ENCODE measurements at regions not wholly inside any gene's neighbourhood (a gene's known extent, or its start where the extent isn't known, plus 50 kb on each side); places are given as distances from the start of the nearest gene placed in this dataset.
"Not testable (repeated sequence)": the region's sequence is repeated elsewhere in the genome, so short reads cannot be mapped to it uniquely, and the experiment has no call there.

DNA sequence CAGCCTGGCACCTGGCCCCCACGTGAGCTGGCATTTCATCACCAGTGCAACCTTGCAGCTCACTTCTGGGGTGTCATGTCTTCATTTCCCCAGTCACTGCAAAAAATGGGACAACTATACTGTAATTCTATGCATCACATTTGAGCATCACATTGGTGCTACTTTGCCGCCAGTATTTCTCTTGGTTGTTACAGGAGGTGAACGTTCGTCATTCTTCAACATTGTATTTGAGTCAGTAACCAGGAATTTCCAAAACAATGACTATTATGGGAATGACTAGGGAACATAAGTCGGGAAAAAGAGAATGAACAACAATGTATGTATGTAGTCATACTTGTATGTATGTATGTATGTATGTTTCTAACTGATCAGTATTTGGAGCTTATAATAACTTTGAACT lies 1278.0 kb downstream of the EFNA5 start:
- TF ChIP-seq, protein P1, sequence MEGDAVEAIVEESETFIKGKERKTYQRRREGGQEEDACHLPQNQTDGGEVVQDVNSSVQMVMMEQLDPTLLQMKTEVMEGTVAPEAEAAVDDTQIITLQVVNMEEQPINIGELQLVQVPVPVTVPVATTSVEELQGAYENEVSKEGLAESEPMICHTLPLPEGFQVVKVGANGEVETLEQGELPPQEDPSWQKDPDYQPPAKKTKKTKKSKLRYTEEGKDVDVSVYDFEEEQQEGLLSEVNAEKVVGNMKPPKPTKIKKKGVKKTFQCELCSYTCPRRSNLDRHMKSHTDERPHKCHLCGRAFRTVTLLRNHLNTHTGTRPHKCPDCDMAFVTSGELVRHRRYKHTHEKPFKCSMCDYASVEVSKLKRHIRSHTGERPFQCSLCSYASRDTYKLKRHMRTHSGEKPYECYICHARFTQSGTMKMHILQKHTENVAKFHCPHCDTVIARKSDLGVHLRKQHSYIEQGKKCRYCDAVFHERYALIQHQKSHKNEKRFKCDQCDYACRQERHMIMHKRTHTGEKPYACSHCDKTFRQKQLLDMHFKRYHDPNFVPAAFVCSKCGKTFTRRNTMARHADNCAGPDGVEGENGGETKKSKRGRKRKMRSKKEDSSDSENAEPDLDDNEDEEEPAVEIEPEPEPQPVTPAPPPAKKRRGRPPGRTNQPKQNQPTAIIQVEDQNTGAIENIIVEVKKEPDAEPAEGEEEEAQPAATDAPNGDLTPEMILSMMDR (conservative IDR thresholded peaks at IDR 0.05): no peak
- no peak for TF ChIP-seq ZFX (IDR thresholded peaks at IDR 0.05)
- H3K27ac ChIP-seq: no peak overlapping the region

DNA sequence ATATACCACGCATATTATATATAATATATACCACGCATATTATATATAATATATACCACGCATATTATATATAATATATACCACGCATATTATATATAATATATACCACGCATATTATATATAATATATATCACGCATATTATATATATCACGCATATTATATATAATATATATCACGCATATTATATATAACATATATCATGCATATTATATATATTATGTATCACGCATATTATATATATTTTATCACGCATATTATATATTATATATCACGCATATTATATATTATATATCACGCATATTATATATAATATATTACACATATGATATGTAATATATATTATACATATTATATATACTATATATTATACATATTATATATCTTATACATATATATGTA lies 1283.0 kb downstream of the EFNA5 start:
- not testable (repeated sequence) for H3K27ac ChIP-seq

GRCh38 chr5:106386287-106386686 lies 1284.5 kb downstream of the EFNA5 start:
- no peak for TF ChIP-seq ZFX (IDR thresholded peaks at IDR 0.05)
- TF ChIP-seq, protein P1 (conservative IDR thresholded peaks at IDR 0.05): no peak
- no peak overlapping the region for H3K27ac ChIP-seq

- H3K27ac ChIP-seq: no peak overlapping the region
- no peak for TF ChIP-seq ZFX (IDR thresholded peaks at IDR 0.05)
- TF ChIP-seq, protein P1 (conservative IDR thresholded peaks at IDR 0.05): no peak
Observed at GRCh38 chr5:106380736-106381135, 1290.0 kb downstream of the EFNA5 start.

DNA sequence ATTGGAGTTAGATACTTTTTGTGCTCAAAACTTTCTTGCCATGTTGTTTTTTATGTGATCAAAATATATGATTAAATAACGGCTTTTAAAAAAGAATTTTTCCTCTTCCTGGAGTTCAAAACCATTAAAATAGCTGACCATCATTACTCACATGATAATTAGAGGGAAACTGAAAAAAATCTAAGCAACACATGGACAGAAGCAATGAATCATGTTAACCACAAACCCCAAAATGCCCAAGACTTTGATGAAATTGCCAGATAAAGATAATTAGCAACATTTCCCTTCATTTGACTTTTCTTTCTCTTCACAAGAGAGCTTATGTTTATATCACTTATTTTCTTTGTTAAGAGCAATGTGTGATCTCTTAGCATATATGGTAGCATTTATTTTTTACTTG lies 1294.2 kb downstream of the EFNA5 start:
- TF ChIP-seq ZFX (IDR thresholded peaks at IDR 0.05): no peak
- TF ChIP-seq, protein P1 (conservative IDR thresholded peaks at IDR 0.05): no peak
- no peak overlapping the region for H3K27ac ChIP-seq

DNA sequence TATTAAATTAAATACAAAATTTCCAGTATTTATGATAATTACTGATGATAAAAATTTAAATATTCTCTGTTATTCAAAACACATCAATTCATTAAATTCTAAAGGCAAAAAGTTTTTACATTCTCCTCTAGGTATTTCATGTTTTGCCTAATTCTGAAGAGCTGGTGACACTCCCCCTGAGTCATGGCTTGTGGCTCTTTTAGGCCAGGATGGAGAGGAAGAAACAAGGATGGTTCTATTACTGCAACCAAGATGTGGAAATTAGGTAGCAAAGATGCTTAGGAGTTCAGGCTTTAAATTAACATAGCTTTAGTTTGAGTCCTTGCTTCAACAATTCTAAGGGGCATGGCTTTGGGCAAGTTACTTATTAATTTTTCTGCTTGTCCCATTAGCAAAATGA lies 1295.8 kb downstream of the EFNA5 start:
- TF ChIP-seq, protein P1 (conservative IDR thresholded peaks at IDR 0.05): no peak
- no peak for TF ChIP-seq ZFX (IDR thresholded peaks at IDR 0.05)
- no peak overlapping the region for H3K27ac ChIP-seq

DNA sequence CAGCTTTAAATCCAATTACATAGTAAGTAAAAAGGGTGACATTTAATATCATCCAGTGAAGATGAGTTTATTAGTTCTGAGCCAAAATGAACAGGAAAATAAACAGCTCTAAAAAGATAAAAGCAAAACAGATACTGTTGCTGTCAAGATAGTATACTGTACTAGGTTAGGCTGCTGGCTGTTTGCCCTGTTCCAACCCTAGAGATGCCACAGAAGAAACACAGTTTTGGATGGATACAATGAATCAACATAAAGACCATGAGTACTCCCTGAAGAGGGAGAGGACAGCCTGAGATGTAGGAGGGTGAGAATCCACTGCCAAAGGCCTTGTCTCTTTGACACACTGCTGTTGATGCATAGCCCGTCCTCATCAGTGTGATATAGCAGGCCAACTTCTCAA lies 1302.7 kb downstream of the EFNA5 start:
- H3K27ac ChIP-seq: no peak overlapping the region
- TF ChIP-seq, protein P1 (conservative IDR thresholded peaks at IDR 0.05): no peak
- TF ChIP-seq ZFX (IDR thresholded peaks at IDR 0.05): no peak

- no peak overlapping the region for H3K27ac ChIP-seq
- no peak for TF ChIP-seq ZFX (IDR thresholded peaks at IDR 0.05)
- TF ChIP-seq, protein P1 (conservative IDR thresholded peaks at IDR 0.05): no peak
Observed at GRCh38 chr5:106367281-106367680, 1303.5 kb downstream of the EFNA5 start.
